GM21528 (cell line): ENCODE measurements at regions not wholly inside any gene's neighbourhood (a gene's known extent, or its start where the extent isn't known, plus 50 kb on each side); places are given as distances from the start of the nearest gene placed in this dataset.

Experiments
- ATAC-seq: cut with Tn5 transposase; IDR thresholded peaks from one replicate; pipeline ENCODE4 v1.9.1; 2021; ENCODE audit warnings: mild to moderate bottlenecking, moderate library complexity; ENCODE audit not compliant: unreplicated experiment, low FRiP score

DNA sequence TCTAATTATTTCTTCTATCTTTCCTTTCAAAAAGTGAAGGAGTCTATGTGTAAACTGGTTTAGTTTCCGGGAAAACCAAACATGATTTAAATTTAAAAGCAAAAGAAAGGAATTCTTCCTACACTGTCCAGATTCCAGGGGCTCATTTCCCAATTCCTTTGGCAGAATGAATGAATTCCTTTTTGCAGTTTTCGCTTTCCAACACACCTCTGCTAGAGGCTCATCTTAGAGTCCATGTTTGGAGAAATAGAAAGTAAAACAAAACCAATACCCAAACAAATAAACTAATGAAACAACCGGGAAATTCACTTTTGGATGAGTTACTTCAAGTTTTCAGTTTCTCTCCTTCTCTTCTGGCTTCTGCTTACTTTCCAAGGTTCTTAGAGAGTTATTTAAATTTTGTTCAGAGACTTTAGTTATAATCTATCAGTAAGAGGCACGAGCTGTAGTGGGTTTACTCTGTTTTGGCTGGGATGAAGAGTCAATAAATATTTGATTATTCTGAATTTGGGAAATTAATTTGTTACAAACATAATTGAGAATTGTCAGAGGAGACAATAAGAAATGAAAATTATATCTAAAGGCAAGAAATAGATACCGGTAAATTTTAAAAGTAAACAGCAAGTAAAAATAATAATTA, 365.0 kb upstream of the CDH9 start:
- ATAC-seq: no peak

- no peak for ATAC-seq
These were observed 364.4 kb upstream of the CDH9 start for GRCh38 chr5:27402828-27403227.

DNA sequence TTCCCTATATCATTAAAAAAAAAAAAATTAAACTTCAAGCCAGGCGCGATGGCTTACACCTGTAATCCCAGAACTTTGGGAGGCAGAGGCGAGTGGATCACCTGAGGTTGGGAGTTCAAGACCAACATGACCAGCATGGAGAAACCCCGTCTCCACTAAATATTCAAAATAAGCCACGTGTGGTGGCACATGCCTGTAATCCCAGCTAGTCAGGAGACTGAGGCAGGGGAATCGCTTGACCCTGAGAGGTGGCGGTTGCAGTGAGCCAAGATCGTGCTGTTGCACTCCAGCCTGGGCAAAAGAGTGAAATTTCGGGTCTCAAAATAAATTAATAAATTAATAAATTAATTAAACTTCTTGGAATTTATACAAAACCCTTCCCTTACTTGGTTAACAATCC, 358.6 kb upstream of the CDH9 start:
- ATAC-seq: no peak

GRCh38 chr5:27392716-27393115, 354.3 kb upstream of the CDH9 start:
- ATAC-seq: no peak

- ATAC-seq: no peak
These were observed 351.3 kb upstream of the CDH9 start for GRCh38 chr5:27389696-27390095.

- no peak for ATAC-seq
These were observed 350.4 kb upstream of the CDH9 start for GRCh38 chr5:27388755-27389154.

GRCh38 chr5:27387535-27388073, 349.2 kb upstream of the CDH9 start:
- no peak for ATAC-seq

DNA sequence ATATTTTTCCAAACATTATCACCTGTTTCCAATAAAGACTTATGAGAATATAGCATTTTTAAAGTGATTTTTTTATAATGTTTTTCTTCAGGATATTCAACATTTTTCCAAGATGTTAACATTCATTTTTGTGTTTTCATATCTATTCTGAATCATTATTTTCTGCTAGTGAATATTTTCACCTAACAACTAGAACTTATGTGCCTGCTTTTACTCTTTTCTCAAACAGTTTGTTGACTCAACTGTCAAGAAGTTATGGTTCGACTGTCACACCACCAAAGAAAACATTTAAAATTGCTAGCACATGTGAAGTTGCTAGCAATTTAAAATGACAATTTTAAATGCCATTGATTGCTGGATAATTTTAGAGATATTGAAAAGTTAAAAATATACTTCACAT, 343.3 kb upstream of the CDH9 start:
- no peak for ATAC-seq

DNA sequence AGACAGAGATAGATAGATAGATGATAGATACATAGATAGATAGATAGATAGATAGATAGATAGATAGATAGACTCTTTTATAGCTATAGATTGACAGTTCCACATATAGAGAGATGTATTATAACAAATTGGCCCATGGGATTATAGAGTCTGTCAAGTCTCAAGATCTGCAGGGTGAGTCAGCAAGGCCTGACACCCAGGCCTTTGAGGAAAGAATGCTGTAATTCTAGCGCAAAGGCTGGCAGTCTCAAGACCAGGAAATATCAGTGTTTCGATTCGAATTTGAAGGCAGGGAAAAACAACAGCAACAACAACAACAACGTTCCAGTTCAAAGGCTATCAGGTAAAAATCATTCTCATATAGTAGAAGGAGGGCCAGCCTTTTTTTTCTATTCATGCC, 339.2 kb upstream of the CDH9 start:
- ATAC-seq: no peak

- no peak for ATAC-seq
These were observed 315.6 kb upstream of the CDH9 start for GRCh38 chr5:27353970-27354369.

DNA sequence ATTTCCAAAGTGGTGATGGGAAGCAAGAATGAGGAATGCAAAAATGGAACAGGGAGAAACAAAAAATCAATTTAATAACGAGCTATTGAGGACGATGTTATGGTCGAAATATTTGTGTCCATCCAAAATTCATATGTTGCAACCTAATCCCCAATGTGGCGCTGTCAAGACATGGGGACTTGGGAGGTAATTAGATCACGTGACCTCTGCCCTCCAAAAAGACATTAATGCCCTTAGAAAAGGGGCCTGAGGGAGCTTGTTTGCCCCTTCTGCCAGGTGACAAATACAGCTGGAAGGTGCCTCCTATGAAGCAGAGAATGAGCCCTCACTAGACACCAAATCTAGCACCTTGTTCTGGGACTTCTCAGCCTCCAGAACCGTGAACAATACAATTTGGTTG, 315.2 kb upstream of the CDH9 start:
- no peak for ATAC-seq

DNA sequence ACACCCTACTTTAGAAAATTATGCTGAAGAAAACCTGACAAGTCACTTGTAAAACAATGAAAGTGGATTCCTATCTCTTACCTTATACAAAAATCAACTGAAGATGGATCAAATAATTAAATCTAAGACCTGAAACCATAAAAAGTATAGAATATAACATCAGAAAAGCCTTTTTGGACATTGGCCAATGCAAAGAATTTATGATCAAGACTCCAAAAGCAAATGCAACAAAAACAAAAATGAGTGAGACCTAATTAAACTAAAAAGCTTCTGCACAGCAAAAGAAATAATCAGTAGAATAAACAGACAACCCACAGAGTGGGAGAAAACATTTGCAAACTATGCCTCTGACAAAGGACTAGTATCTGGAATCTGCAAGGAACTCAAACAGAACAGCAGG, 303.0 kb upstream of the CDH9 start:
- no peak for ATAC-seq

DNA sequence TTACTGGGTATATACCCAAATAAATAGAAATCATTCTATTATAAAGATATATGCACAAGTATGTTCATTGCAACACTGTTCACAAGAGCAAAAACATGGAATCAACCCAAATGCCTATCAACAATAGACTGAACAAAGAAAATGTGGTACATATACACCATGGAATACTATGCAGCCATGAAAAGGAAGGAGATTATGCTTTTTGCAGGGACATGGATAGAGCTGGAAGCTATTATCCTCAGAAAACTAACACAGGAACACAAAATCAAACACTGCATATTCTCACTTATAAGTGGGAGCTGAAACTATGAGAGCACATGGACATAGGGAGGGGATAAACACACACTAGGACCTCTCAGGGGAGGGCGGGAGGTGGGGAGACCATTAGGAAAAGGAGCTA, 298.4 kb upstream of the CDH9 start:
- ATAC-seq: no peak

- no peak for ATAC-seq
These were observed 290.1 kb upstream of the CDH9 start for GRCh38 chr5:27328480-27328879.

DNA sequence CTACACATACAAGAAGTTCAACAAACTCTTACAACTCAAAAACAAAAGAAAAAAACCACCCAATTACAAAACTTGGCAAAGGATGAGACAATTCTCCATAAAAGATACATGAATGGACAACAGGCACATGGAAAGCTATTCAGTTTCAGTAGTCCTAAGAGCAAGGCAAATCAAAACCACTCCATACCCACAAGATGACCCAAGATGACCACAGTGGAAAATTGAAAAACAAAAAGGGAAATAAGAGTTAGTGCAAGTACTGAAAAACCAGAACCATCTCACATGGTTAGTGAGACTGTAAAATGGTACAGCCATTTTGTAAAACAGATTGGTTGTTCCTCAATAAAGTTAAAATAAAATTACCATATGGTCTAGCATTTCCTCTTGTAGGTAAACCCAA, 287.1 kb upstream of the CDH9 start:
- no peak for ATAC-seq

DNA sequence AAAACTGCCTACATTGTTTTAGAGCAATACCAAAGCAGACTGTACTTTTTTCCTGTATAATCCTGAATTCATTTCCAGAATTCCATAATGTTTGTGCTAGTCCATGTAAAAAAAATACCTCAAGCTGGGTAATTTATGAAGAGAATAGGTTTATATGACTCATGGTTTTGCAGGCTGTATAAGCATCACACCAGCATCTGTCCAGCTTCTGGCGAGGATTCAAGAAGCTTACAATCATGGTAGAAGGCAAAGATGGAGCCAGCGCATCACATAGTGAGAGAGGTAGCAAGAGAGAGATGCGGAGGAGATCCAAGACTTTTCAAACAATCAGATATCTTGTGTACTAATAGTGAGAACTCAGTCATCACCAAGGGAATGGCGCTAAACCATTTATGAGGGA, 280.3 kb upstream of the CDH9 start:
- no peak for ATAC-seq

DNA sequence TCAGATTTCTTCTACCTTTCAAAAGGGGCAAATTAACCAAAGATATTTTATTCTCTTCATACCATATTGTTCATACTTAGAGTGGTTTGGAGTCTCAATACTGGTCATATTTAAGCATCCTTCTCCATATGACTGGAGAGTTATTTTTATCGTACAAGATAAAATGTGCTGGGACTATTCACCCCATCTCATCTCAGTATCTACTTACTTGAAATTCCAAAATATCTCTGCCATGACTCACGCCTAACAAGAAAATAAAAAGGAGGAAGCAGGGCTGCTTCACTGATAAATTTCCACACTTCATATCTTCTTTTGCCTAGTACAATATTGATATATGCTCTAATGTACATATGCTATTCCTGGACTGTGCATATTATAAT, 277.9 kb upstream of the CDH9 start:
- ATAC-seq: no peak

DNA sequence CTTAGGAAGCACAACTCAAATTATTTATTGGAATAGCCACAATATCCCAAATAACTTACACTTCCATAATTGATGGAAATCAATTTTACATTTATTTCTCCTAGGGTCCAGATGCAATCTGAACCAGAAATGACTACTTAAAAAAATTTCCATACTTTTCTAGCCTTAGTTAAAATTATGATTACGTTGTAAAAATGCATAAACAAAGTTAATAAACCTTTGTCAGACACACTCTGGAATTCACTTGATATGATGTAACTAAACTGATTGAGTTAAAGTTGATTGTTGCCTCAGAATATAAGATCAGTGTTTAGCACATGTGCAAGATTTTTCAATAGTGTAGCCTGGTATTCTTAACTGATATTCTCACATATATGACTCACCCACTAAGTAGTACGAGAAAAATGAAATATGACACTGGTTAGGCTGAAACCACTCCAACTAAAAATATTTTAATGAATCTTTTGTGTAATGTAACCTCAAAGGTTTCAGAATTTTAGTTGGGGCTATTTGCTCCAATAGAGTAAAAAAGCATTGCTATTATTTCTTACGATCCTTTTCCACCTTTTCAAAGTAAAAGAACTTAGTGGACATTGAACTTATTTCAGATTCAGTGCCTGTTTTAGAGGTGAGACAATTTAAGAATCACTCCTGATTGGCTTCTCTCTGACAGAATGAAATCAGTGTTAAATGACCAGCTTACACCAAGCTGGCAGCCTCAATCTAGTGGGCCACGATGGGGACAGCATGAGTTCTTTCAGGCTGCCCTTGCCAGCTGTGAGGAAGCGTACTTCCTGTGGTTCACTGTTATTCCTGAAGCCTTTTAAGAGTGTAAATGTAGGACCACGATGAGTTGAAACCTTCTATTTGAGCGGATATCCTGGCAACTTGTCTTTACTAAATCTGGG, 277.2 kb upstream of the CDH9 start:
- ATAC-seq: no peak

- ATAC-seq: no peak
These were observed 275.2 kb upstream of the CDH9 start for GRCh38 chr5:27313549-27313948.

DNA sequence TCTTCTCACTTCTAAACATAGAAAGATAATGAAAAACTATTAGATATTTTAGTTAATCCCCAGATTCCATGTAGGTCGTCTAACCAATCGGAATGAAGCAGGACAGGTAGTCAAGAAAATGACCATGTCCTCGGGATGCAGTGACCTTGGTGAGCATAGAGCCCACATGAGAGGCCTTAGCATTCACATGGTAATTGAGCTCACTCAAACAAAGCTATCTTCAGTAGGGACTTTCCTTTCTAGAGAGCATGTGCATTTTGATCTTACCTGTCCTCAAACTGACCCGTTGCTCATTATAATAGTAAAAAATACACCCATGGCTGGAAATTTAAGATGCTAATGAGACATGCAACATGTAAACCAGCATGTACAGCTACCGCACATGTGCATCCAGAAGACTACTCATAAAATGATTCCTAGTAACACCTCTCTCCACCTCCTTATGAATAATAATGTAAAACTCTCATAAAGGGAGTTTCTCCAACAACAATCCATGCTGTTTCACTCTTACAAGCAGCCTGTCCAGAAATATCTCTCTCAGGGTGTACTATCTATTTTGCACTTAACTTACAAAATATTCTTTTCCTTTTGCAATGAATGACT, 274.0 kb upstream of the CDH9 start:
- no peak for ATAC-seq

DNA sequence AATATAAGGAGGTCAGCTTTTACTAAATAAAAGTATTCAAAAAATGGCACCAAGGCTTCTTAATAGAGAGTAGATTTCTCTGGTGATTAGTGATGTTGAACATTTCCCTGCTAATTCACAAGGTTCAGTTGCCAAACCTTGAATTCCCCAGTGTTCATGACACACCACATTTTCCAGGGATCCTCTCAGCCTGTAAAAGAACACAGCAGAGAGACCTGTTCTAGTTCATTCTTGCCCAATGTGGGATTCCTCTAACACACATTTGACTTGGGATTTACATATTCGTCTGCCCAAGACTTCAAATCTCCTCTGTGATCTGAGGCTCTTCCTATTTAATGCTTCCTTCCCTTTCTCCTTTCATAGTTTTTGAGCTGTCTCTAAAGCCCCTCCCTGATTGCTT, 273.2 kb upstream of the CDH9 start:
- ATAC-seq: no peak

DNA sequence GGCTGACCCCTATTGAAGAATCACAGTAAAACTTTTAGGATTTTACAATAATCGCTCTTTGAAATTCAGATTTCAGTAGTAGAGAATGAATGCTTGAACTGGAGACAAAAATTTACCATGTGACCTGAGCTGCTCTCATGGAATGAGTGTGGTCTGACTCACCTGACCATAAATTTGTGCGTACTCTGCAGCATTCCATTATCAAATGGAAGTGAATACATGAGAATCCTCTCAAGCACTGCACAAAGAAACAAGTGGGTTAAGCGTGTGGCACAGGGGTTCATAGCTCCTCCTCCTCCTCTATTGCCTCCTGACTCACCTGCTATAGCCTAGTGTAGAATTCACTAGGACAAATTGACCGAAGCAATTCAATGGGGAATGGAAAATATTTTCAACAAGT, 269.8 kb upstream of the CDH9 start:
- no peak for ATAC-seq
